ENCODE measurements at regions not wholly inside any gene's neighbourhood (a gene's known extent, or its start where the extent isn't known, plus 50 kb on each side); places are given as distances from the start of the nearest gene placed in this dataset.
"Not testable (repeated sequence)": the region's sequence is repeated elsewhere in the genome, so short reads cannot be mapped to it uniquely, and the experiment has no call there.

GRCh38 chr12:24378548-24379407, 429.3 kb upstream of the SOX5 start:
- peak; percentile 90 for ATAC-seq
- Mint-ChIP-seq H3K27ac (peak overlapping the region; percentile 84), H3K9me3 (peaks cover 8% of the 10 kb centered on the region), H3K4me3 (peak overlapping the region; percentile 74), H3K36me3 (peaks cover 9% of the 10 kb centered on the region), H3K27me3 (no peaks in the 10 kb centered on the region), H3K4me1 (peaks cover 40% of the 10 kb centered on the region)

- Mint-ChIP-seq H3K4me1 (peaks cover 18% of the 10 kb centered on the region), H3K27ac (no peak overlapping the region), H3K4me3 (no peak overlapping the region), H3K36me3 (no peaks in the 10 kb centered on the region), H3K27me3 (no peaks in the 10 kb centered on the region), H3K9me3 (no peaks in the 10 kb centered on the region)
- no peak for ATAC-seq
These were observed 425.0 kb upstream of the SOX5 start for GRCh38 chr12:24374452-24374851.

GRCh38 chr12:24373004-24373403, 423.5 kb upstream of the SOX5 start:
- H3K27ac Mint-ChIP-seq = no peak overlapping the region
- H3K27me3 Mint-ChIP-seq = no peaks in the 10 kb centered on the region
- H3K36me3 Mint-ChIP-seq = no peaks in the 10 kb centered on the region
- H3K4me3 Mint-ChIP-seq = no peak overlapping the region
- no peak for ATAC-seq
- peaks cover 3% of the 10 kb centered on the region for H3K4me1 Mint-ChIP-seq
- H3K9me3 Mint-ChIP-seq = no peaks in the 10 kb centered on the region

- Mint-ChIP-seq H3K9me3 (no peaks in the 10 kb centered on the region), H3K4me3 (no peak overlapping the region)
These were observed 417.0 kb upstream of the SOX5 start for GRCh38 chr12:24366514-24366913.

GRCh38 chr12:24364921-24365320, 415.5 kb upstream of the SOX5 start:
- Mint-ChIP-seq H3K9me3 (no peaks in the 10 kb centered on the region), H3K4me3 (no peak overlapping the region), H3K27me3 (peaks cover 2% of the 10 kb centered on the region), H3K27ac (no peak overlapping the region), H3K36me3 (no peaks in the 10 kb centered on the region), H3K4me1 (peaks cover 51% of the 10 kb centered on the region)
- no peak for ATAC-seq

More at GRCh38 chr12:24366514-24366913, 417.0 kb upstream of the SOX5 start:
- H3K36me3 Mint-ChIP-seq = no peaks in the 10 kb centered on the region
- no peak overlapping the region for H3K27ac Mint-ChIP-seq
- no peaks in the 10 kb centered on the region for H3K27me3 Mint-ChIP-seq
- H3K4me1 Mint-ChIP-seq = peaks cover 35% of the 10 kb centered on the region
- no peak for ATAC-seq

GRCh38 chr12:24363177-24363754, 413.8 kb upstream of the SOX5 start:
- H3K36me3 Mint-ChIP-seq = no peaks in the 10 kb centered on the region
- peaks cover 57% of the 10 kb centered on the region for H3K4me1 Mint-ChIP-seq
- no peak for ATAC-seq
- no peaks in the 10 kb centered on the region for H3K9me3 Mint-ChIP-seq
- H3K4me3 Mint-ChIP-seq = no peak overlapping the region
- peaks cover 7% of the 10 kb centered on the region for H3K27me3 Mint-ChIP-seq
- no peak overlapping the region for H3K27ac Mint-ChIP-seq

- Mint-ChIP-seq H3K27ac (peak overlapping the region; percentile 65), H3K27me3 (peaks cover 14% of the 10 kb centered on the region), H3K36me3 (no peaks in the 10 kb centered on the region), H3K4me1 (peaks cover 57% of the 10 kb centered on the region), H3K9me3 (no peaks in the 10 kb centered on the region), H3K4me3 (peak overlapping the region; percentile 53)
- ATAC-seq = peak; percentile 63
These were observed 412.6 kb upstream of the SOX5 start for GRCh38 chr12:24361877-24362580.

GRCh38 chr12:24360907-24361306, 411.4 kb upstream of the SOX5 start:
- ATAC-seq = peak; percentile 75
- Mint-ChIP-seq H3K4me3 (peak overlapping the region; percentile 42), H3K27me3 (peaks cover 16% of the 10 kb centered on the region), H3K36me3 (no peaks in the 10 kb centered on the region), H3K27ac (peak overlapping the region; percentile 65), H3K9me3 (no peaks in the 10 kb centered on the region), H3K4me1 (peaks cover 51% of the 10 kb centered on the region)

- peak overlapping the region; percentile 65 for H3K27ac Mint-ChIP-seq
These were observed 411.0 kb upstream of the SOX5 start for GRCh38 chr12:24360461-24360860.

GRCh38 chr12:24360057-24360456, 410.6 kb upstream of the SOX5 start:
- no peak for ATAC-seq
- Mint-ChIP-seq H3K4me1 (peaks cover 51% of the 10 kb centered on the region), H3K27me3 (peaks cover 16% of the 10 kb centered on the region), H3K9me3 (no peaks in the 10 kb centered on the region), H3K27ac (peak overlapping the region; percentile 65), H3K36me3 (no peaks in the 10 kb centered on the region), H3K4me3 (peak overlapping the region; percentile 40)

More at GRCh38 chr12:24360461-24360860, 411.0 kb upstream of the SOX5 start:
- peaks cover 51% of the 10 kb centered on the region for H3K4me1 Mint-ChIP-seq
- peak overlapping the region; percentile 42 for H3K4me3 Mint-ChIP-seq
- no peaks in the 10 kb centered on the region for H3K9me3 Mint-ChIP-seq
- no peaks in the 10 kb centered on the region for H3K36me3 Mint-ChIP-seq
- peak; percentile 52 for ATAC-seq
- peaks cover 16% of the 10 kb centered on the region for H3K27me3 Mint-ChIP-seq

- no peaks in the 10 kb centered on the region for H3K36me3 Mint-ChIP-seq
- H3K4me1 Mint-ChIP-seq = peaks cover 46% of the 10 kb centered on the region
- H3K9me3 Mint-ChIP-seq = no peaks in the 10 kb centered on the region
- no peak for ATAC-seq
- no peak overlapping the region for H3K4me3 Mint-ChIP-seq
- H3K27me3 Mint-ChIP-seq = peaks cover 16% of the 10 kb centered on the region
- peak overlapping the region; percentile 65 for H3K27ac Mint-ChIP-seq
These were observed 409.9 kb upstream of the SOX5 start for GRCh38 chr12:24359418-24359817.

GRCh38 chr12:24356240-24356804, 406.9 kb upstream of the SOX5 start:
- Mint-ChIP-seq H3K4me3 (no peak overlapping the region), H3K4me1 (peaks cover 19% of the 10 kb centered on the region), H3K27me3 (peaks cover 16% of the 10 kb centered on the region), H3K36me3 (no peaks in the 10 kb centered on the region), H3K27ac (no peak overlapping the region), H3K9me3 (no peaks in the 10 kb centered on the region)
- no peak for ATAC-seq

- Mint-ChIP-seq H3K36me3 (peaks cover 9% of the 10 kb centered on the region), H3K4me3 (no peak overlapping the region), H3K4me1 (peaks cover 9% of the 10 kb centered on the region), H3K9me3 (peaks cover 8% of the 10 kb centered on the region), H3K27ac (no peak overlapping the region), H3K27me3 (peaks cover 5% of the 10 kb centered on the region)
- ATAC-seq = no peak
These were observed 402.9 kb upstream of the SOX5 start for GRCh38 chr12:24352363-24352762.

GRCh38 chr12:24349051-24349799, 399.8 kb upstream of the SOX5 start:
- no peak overlapping the region for H3K27ac Mint-ChIP-seq
- no peaks in the 10 kb centered on the region for H3K27me3 Mint-ChIP-seq
- H3K4me3 Mint-ChIP-seq = no peak overlapping the region
- H3K36me3 Mint-ChIP-seq = peaks cover 9% of the 10 kb centered on the region
- H3K4me1 Mint-ChIP-seq = peaks cover 9% of the 10 kb centered on the region
- peaks cover 8% of the 10 kb centered on the region for H3K9me3 Mint-ChIP-seq
- ATAC-seq = no peak

- H3K27me3 Mint-ChIP-seq, H3K4me3 Mint-ChIP-seq, H3K9me3 Mint-ChIP-seq, ATAC-seq, H3K36me3 Mint-ChIP-seq, H3K4me1 Mint-ChIP-seq, H3K27ac Mint-ChIP-seq: not testable (repeated sequence)
These were observed 398.7 kb upstream of the SOX5 start for GRCh38 chr12:24348180-24348579.

All from stimulated activated memory B cell treated with anti-CD40 and anti-IgM and Interleukin-4, amounts not matched to agents 10 μg/mL and 1 μg/mL and 100 μg/mL, for 72 hours (primary cell).